Thymus (tissue), 11 donors: ENCODE measurements at regions not wholly inside any gene's neighbourhood (a gene's known extent, or its start where the extent isn't known, plus 50 kb on each side); places are given as distances from the start of the nearest gene placed in this dataset.

Experiments
- DNase-seq, 9 donors: peaks; one replicate each; pipeline ENCODE4 v3.0.0-alpha.2; 2013; ENCODE audit warnings: low spot score in 9 of 9, low read depth in 6 of 9, missing footprints in 1 of 9
- H3K27ac ChIP-seq, 2 donors: one replicate each; pipeline ENCODE4 v1.5.1; 2013; ENCODE audit warnings: control low read depth in 1 of 2, low read depth in 1 of 2, low read length in 1 of 2, mild to moderate bottlenecking in 1 of 2, moderate library complexity in 1 of 2
- H3K27me3 ChIP-seq, 2 donors: one replicate each; pipeline ENCODE4 v1.5.1; 2013; ENCODE audit warnings: low read length in 1 of 2; ENCODE audit not compliant: control insufficient read depth in 2 of 2, insufficient read depth in 1 of 2
- H3K36me3 ChIP-seq, 2 donors: one replicate each; pipeline ENCODE4 v1.5.1; 2013; ENCODE audit warnings: low read length in 1 of 2, mild to moderate bottlenecking in 1 of 2, moderate library complexity in 1 of 2; ENCODE audit not compliant: control insufficient read depth in 2 of 2, insufficient read depth in 2 of 2
- H3K4me1 ChIP-seq, 2 donors: one replicate each; pipeline ENCODE4 v1.5.1; 2013; ENCODE audit warnings: low read length in 2 of 2; ENCODE audit not compliant: control insufficient read depth in 2 of 2, insufficient read depth in 2 of 2
- H3K4me3 ChIP-seq, 2 donors: one replicate each; pipeline ENCODE4 v1.5.1; 2013; ENCODE audit warnings: low read length in 2 of 2, control low read depth in 1 of 2, mild to moderate bottlenecking in 1 of 2
- H3K9me3 ChIP-seq, 2 donors: one replicate each; pipeline ENCODE4 v1.5.1; 2013; ENCODE audit warnings: low read length in 1 of 2, mild to moderate bottlenecking in 1 of 2; ENCODE audit not compliant: control insufficient read depth in 2 of 2, insufficient read depth in 1 of 2
- WGBS: extraction: QIAGEN DNeasy Blood & Tissue Kit; methylation state at CpG from one replicate; pipeline ENCODE4 v1.1.7; 2013; 5-methylcytosine and 5-hydroxymethylcytosine counted together
- donor health status: healthy.

- no peak overlapping the region for H3K4me3 ChIP-seq
- H3K36me3 ChIP-seq = no peaks in the 10 kb centered on the region
- DNase-seq = no peak
- WGBS = 80% methylated on average over 4 of the region's 4 CpGs
- H3K27me3 ChIP-seq = no peaks in the 10 kb centered on the region
- no peaks in the 10 kb centered on the region for H3K9me3 ChIP-seq
- H3K4me1 ChIP-seq = no peaks in the 10 kb centered on the region
- H3K27ac ChIP-seq = no peak overlapping the region
These were observed 330.3 kb upstream of the CTNNB1 start for GRCh38 chr3:40869013-40869412.

- Histone ChIP-seq H3K4me3 (no peak overlapping the region), H3K27me3 (no peaks in the 10 kb centered on the region), H3K36me3 (no peaks in the 10 kb centered on the region), H3K4me1 (no peaks in the 10 kb centered on the region), H3K9me3 (no peaks in the 10 kb centered on the region), H3K27ac (no peak overlapping the region)
- DNase-seq = no peak
- 84% methylated on average over 2 of the region's 2 CpGs for WGBS
These were observed 329.4 kb upstream of the CTNNB1 start for GRCh38 chr3:40869939-40870338.

GRCh38 chr3:40871394-40871793, 327.9 kb upstream of the CTNNB1 start:
- Histone ChIP-seq H3K27ac (no peak overlapping the region), H3K27me3 (no peaks in the 10 kb centered on the region), H3K4me3 (no peak overlapping the region), H3K4me1 (no peaks in the 10 kb centered on the region), H3K9me3 (no peaks in the 10 kb centered on the region), H3K36me3 (no peaks in the 10 kb centered on the region)
- WGBS = 88% methylated on average over 4 of the region's 4 CpGs
- no peak for DNase-seq

DNA sequence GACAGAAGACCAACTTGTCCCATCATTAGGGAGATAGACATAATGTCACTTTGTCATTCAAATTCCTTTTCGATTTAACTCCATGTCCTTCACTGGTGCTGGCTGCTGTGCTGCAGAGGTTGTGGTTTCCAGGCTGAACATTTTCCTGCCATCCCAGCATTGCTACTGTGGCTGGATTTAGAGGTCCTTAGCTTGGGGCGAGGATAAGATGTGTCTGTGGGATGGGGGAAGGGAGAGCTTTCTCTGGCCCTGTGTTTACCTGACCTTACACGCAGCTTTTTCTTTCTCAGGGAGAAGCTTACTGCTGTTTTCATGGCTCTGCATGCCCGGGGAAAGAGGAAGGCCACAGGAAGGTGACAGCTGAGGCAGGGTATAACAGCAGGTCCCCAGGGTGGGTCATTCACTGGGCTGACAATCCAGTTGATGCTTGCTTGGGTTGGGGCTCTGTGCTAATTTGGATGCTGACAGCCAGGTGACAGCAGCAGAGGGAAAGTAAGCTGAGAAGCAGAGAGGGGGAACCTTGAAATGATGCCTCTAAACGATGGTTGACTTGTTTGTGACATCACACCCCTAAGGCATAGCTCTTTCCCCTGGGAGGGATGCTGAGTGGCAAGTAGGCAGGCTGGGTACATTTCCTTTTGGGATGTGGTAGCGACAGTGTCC, 326.9 kb upstream of the CTNNB1 start:
- no peak overlapping the region for H3K27ac ChIP-seq
- no peaks in the 10 kb centered on the region for H3K4me1 ChIP-seq
- WGBS = 82% methylated on average over 6 of the region's 6 CpGs
- H3K9me3 ChIP-seq = no peaks in the 10 kb centered on the region
- H3K36me3 ChIP-seq = no peaks in the 10 kb centered on the region
- no peak for DNase-seq
- H3K27me3 ChIP-seq = no peaks in the 10 kb centered on the region
- H3K4me3 ChIP-seq = no peak overlapping the region

- 92% methylated on average over 2 of the region's 2 CpGs for WGBS
- DNase-seq = no peak
- no peaks in the 10 kb centered on the region for H3K36me3 ChIP-seq
- no peak overlapping the region for H3K4me3 ChIP-seq
- peaks cover 0 to 3% of the 10 kb centered on the region in 2 donors for H3K4me1 ChIP-seq
- no peak overlapping the region for H3K27ac ChIP-seq
- H3K9me3 ChIP-seq = no peaks in the 10 kb centered on the region
- H3K27me3 ChIP-seq = no peaks in the 10 kb centered on the region
These were observed 325.8 kb upstream of the CTNNB1 start for GRCh38 chr3:40873476-40873875.

DNA sequence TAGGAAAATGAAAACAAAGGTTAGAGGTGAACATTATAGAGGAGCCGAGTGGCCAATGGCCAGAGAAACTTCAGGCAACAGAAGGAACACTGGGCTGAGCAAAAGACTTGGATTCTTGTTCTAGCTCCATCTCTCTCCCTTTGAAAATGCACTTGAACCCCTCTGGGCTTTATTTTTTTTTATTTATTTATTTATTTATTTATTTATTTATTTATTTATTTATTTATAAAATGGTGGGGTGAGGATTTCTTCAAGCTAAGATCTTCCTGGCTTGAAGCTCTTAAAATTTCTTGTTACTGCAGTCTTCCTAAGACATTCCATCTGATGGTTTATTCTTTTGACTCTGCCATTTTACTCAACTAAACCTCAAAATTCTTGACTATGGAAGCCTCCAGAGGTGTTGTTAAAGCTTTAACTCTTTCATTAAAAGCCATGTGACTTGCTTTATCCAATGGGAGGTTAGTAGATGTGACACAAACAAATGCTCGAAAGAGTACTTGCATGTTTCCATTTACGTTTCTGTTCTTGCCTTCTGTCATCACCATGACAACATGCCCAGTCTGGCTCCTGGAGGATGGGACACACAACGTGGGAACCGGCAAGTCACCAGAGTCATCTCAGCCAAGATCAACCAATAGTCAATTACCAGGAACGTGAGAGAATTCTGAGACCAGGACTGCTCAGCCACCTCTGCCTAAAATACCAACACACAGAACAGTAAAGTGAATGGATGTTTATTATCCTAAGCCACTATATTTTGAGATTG, 325.2 kb upstream of the CTNNB1 start:
- no peaks in the 10 kb centered on the region for H3K9me3 ChIP-seq
- WGBS = 94% methylated on average over 6 of the region's 6 CpGs
- peaks cover 0 to 3% of the 10 kb centered on the region in 2 donors for H3K4me1 ChIP-seq
- DNase-seq = no peak
- no peaks in the 10 kb centered on the region for H3K36me3 ChIP-seq
- H3K4me3 ChIP-seq = no peak overlapping the region
- H3K27ac ChIP-seq = no peak overlapping the region
- no peaks in the 10 kb centered on the region for H3K27me3 ChIP-seq

- Histone ChIP-seq H3K9me3 (no peaks in the 10 kb centered on the region), H3K4me3 (no peak overlapping the region), H3K27me3 (no peaks in the 10 kb centered on the region), H3K36me3 (no peaks in the 10 kb centered on the region), H3K27ac (no peak overlapping the region), H3K4me1 (peaks cover 0 to 3% of the 10 kb centered on the region in 2 donors)
- DNase-seq = no peak
- 86% methylated on average over 1 of the region's 1 CpG for WGBS
These were observed 323.7 kb upstream of the CTNNB1 start for GRCh38 chr3:40875581-40875980.

- 95% methylated on average over 5 of the region's 5 CpGs for WGBS
- H3K36me3 ChIP-seq = no peaks in the 10 kb centered on the region
- H3K27ac ChIP-seq = no peak overlapping the region
- H3K9me3 ChIP-seq = no peaks in the 10 kb centered on the region
- no peak for DNase-seq
- H3K27me3 ChIP-seq = no peaks in the 10 kb centered on the region
- H3K4me3 ChIP-seq = no peak overlapping the region
- H3K4me1 ChIP-seq = peaks cover 0 to 3% of the 10 kb centered on the region in 2 donors
These were observed 323.3 kb upstream of the CTNNB1 start for GRCh38 chr3:40876009-40876408.

DNA sequence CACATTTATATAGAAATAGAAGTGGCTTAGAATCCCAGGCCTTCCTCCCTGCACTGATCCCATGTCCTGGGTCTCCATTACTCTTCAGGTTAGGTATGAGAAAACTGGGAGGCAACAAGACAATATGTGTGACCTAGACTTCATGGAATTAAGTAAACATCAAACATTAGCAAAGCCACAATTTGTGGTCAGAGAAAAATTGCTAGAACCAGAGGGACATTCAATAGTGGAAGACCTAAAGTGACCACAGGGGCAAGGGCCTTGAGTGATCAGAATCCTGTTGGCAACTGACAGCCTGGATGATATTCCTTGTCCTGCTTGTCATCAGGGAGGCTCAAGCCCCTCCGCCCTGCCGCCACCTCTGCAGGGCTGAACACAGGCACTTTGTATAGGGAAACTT, 322.8 kb upstream of the CTNNB1 start:
- WGBS = 100% methylated on average over 2 of the region's 2 CpGs
- no peaks in the 10 kb centered on the region for H3K27me3 ChIP-seq
- no peak for DNase-seq
- H3K4me1 ChIP-seq = peaks cover 0 to 3% of the 10 kb centered on the region in 2 donors
- H3K36me3 ChIP-seq = no peaks in the 10 kb centered on the region
- H3K27ac ChIP-seq = no peak overlapping the region
- no peaks in the 10 kb centered on the region for H3K9me3 ChIP-seq
- H3K4me3 ChIP-seq = no peak overlapping the region
